ENCODE measurements at regions not wholly inside any gene's neighbourhood (a gene's known extent, or its start where the extent isn't known, plus 50 kb on each side); places are given as distances from the start of the nearest gene placed in this dataset.

DNA sequence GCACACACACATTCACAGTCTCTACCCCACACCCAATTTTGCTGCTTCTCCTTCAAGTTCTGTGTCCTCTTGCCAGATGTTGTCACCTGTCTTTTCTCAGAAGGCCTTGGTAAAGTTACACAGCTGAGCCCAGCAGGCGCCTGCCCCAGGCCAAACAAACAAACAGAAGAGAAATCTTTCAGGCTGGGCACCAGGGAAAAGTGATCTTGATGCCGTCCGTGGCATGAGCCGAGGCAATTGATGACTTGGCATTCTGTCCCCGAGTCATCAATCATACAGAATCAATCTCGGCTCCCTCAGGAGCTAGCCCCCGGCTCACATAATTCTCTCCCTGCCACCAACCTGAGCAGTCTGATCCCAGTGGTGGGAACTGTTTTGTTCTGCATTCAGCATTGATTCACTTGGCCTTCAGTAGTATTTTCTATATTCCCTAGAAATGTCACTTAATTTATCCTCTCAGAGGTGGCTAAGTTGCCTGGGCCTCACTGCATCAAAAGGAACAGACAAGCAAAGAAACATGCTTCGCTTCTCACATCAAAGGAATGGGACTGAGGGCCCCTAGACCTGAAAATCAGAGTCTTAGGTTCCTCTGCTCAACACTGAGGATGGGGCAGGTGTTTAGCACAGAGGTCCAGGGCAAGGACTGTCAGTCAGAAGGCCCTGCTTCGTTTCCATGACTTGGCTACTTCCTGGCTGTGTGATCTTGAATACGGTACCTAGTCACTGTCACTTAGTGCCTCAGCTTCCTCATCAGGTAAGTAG is 278.8 kb upstream of the CELF4 start:
- Histone ChIP-seq H3K9me3 (replicated peaks; ENCODE audit: control insufficient read depth, insufficient read depth, low read length) (no peaks in the 10 kb centered on the region), H3K4me1 (ENCODE audit: control insufficient read depth, insufficient read depth, low read length) (no peaks in the 10 kb centered on the region), H3K36me3 (ENCODE audit: control insufficient read depth in 2 of 2, insufficient read depth in 2 of 2, low read length in 1 of 2) (no peaks in the 10 kb centered on the region), H2AFZ (ENCODE audit: control insufficient read depth, low read depth, low read length) (no peak overlapping the region), H3K79me2 (ENCODE audit: control insufficient read depth, insufficient read depth, low read length) (no peaks in the 10 kb centered on the region), H3K4me2 (ENCODE audit: control insufficient read depth, insufficient read depth) (no peak overlapping the region), H3K9ac (ENCODE audit: control insufficient read depth, insufficient read depth, low read length) (no peak overlapping the region), H3K27me3 (replicated peaks in 1 of 2; ENCODE audit: control insufficient read depth in 2 of 2, insufficient read depth in 2 of 2, low read length in 1 of 2) (no peaks in the 10 kb centered on the region), H3K4me3 (no peak overlapping the region), H4K20me1 (ENCODE audit: control insufficient read depth, insufficient read depth) (no peaks in the 10 kb centered on the region), H3K27ac (ENCODE audit: control insufficient read depth, insufficient read depth) (no peak overlapping the region)
- DNase-seq (ENCODE audit: low read depth, low spot score) (no peak), ATAC-seq (no peak), FAIRE-seq (no peak)
- ChIA-PET SMC1A (ENCODE audit: uncharacterized antibody, unreplicated experiment) (no interaction called here), CTCF (no interaction called here), POLR2A (no interaction called here), RAD21 (ENCODE audit: unreplicated experiment) (interaction anchor here (0.7 kb wide), 1 partner anchor 90 kb away, joined by 4 read pairs; no protein-coding TSS in a partner anchor)
- BruUV-seq (replicated peaks), result no TSS peak
- in situ Hi-C loops (cut with MboI), result no loop called here
- 8% methylated on average over 10 of the region's 10 CpGs for WGBS (ENCODE audit: insufficient coverage, insufficient replicate concordance, low lambda C conversion rate, missing lambda C conversion rate)
- intact Hi-C loops (cut with micrococcal nuclease; ENCODE audit: unreplicated experiment), result no loop called here
- TF ChIP-seq CHD4 (IDR thresholded peaks at IDR 0.05) (no peak), BMI1 (IDR thresholded peaks at IDR 0.05; ENCODE audit: borderline replicate concordance) (no peak), POLR2AphosphoS2 (IDR thresholded peaks at IDR 0.05; ENCODE audit: low read depth, low read length) (no peak), ATF7 (IDR thresholded peaks at IDR 0.05; ENCODE audit: low read depth) (no peak), ZNF24 (IDR thresholded peaks at IDR 0.05) (no peak), NRF1 (conservative IDR thresholded peaks at IDR 0.05; ENCODE audit: low read depth, low read length) (no peak), ASH2L (IDR thresholded peaks at IDR 0.05; ENCODE audit: borderline replicate concordance, low read depth) (no peak), KDM1A (IDR thresholded peaks at IDR 0.05; ENCODE audit: borderline replicate concordance) (no peak), SIX5 (IDR thresholded peaks at IDR 0.05; ENCODE audit: low read depth, low read length, severe bottlenecking) (no peak), RBBP5 (conservative IDR thresholded peaks at IDR 0.05) (no peak), TARDBP (IDR thresholded peaks at IDR 0.05; ENCODE audit: borderline replicate concordance) (no peak)
- TF ChIP-seq, protein P1, sequence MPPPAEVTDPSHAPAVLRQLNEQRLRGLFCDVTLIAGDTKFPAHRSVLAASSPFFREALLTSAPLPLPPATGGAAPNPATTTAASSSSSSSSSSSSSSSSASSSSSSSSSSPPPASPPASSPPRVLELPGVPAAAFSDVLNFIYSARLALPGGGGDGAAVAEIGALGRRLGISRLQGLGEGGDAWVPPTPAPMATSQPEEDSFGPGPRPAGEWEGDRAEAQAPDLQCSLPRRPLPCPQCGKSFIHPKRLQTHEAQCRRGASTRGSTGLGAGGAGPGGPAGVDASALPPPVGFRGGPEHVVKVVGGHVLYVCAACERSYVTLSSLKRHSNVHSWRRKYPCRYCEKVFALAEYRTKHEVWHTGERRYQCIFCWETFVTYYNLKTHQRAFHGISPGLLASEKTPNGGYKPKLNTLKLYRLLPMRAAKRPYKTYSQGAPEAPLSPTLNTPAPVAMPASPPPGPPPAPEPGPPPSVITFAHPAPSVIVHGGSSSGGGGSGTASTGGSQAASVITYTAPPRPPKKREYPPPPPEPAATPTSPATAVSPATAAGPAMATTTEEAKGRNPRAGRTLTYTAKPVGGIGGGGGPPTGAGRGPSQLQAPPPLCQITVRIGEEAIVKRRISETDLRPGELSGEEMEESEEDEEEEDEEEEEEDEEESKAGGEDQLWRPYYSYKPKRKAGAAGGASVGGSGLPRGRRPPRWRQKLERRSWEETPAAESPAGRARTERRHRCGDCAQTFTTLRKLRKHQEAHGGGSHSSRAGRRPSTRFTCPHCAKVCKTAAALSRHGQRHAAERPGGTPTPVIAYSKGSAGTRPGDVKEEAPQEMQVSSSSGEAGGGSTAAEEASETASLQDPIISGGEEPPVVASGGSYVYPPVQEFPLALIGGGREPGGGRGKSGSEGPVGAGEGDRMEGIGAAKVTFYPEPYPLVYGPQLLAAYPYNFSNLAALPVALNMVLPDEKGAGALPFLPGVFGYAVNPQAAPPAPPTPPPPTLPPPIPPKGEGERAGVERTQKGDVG (CRISPR knock-in tag; IDR thresholded peaks at IDR 0.05), result no peak
- TF ChIP-seq, protein P2, sequence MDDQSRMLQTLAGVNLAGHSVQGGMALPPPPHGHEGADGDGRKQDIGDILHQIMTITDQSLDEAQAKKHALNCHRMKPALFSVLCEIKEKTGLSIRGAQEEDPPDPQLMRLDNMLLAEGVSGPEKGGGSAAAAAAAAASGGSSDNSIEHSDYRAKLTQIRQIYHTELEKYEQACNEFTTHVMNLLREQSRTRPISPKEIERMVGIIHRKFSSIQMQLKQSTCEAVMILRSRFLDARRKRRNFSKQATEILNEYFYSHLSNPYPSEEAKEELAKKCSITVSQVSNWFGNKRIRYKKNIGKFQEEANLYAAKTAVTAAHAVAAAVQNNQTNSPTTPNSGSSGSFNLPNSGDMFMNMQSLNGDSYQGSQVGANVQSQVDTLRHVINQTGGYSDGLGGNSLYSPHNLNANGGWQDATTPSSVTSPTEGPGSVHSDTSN (IDR thresholded peaks at IDR 0.05; ENCODE audit: insufficient replicate concordance, low read depth, low read length), result no peak
- TF ChIP-seq, protein P3, sequence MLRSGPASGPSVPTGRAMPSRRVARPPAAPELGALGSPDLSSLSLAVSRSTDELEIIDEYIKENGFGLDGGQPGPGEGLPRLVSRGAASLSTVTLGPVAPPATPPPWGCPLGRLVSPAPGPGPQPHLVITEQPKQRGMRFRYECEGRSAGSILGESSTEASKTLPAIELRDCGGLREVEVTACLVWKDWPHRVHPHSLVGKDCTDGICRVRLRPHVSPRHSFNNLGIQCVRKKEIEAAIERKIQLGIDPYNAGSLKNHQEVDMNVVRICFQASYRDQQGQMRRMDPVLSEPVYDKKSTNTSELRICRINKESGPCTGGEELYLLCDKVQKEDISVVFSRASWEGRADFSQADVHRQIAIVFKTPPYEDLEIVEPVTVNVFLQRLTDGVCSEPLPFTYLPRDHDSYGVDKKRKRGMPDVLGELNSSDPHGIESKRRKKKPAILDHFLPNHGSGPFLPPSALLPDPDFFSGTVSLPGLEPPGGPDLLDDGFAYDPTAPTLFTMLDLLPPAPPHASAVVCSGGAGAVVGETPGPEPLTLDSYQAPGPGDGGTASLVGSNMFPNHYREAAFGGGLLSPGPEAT (IDR thresholded peaks at IDR 0.05; ENCODE audit: low read depth), result no peak
- TF ChIP-seq, protein P4, sequence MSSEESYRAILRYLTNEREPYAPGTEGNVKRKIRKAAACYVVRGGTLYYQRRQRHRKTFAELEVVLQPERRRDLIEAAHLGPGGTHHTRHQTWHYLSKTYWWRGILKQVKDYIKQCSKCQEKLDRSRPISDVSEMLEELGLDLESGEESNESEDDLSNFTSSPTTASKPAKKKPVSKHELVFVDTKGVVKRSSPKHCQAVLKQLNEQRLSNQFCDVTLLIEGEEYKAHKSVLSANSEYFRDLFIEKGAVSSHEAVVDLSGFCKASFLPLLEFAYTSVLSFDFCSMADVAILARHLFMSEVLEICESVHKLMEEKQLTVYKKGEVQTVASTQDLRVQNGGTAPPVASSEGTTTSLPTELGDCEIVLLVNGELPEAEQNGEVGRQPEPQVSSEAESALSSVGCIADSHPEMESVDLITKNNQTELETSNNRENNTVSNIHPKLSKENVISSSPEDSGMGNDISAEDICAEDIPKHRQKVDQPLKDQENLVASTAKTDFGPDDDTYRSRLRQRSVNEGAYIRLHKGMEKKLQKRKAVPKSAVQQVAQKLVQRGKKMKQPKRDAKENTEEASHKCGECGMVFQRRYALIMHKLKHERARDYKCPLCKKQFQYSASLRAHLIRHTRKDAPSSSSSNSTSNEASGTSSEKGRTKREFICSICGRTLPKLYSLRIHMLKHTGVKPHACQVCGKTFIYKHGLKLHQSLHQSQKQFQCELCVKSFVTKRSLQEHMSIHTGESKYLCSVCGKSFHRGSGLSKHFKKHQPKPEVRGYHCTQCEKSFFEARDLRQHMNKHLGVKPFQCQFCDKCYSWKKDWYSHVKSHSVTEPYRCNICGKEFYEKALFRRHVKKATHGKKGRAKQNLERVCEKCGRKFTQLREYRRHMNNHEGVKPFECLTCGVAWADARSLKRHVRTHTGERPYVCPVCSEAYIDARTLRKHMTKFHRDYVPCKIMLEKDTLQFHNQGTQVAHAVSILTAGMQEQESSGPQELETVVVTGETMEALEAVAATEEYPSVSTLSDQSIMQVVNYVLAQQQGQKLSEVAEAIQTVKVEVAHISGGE (CRISPR knock-in tag; IDR thresholded peaks at IDR 0.05), result no peak

All from GM12878 (cell line).